Osteocyte (in vitro differentiated cells): ENCODE measurements at regions not wholly inside any gene's neighbourhood (a gene's known extent, or its start where the extent isn't known, plus 50 kb on each side); places are given as distances from the start of the nearest gene placed in this dataset.

Experiments
- DNase-seq: peaks from one replicate; pipeline ENCODE4 v3.0.0; 2021; ENCODE audit warnings: mixed read lengths; ENCODE audit not compliant: unreplicated experiment; ENCODE audit errors: extremely low spot score
- H3K27ac Mint-ChIP-seq: one replicate; pipeline ENCODE4 v1.8.0; 2021; ENCODE audit warnings: mild to moderate bottlenecking, mixed read lengths; ENCODE audit not compliant: unreplicated experiment
- H3K27me3 Mint-ChIP-seq: one replicate; pipeline ENCODE4 v1.8.0; 2021; ENCODE audit warnings: mixed read lengths; ENCODE audit not compliant: unreplicated experiment
- H3K36me3 Mint-ChIP-seq: one replicate; pipeline ENCODE4 v1.8.0; 2021; ENCODE audit warnings: mixed read lengths; ENCODE audit not compliant: unreplicated experiment
- H3K4me1 Mint-ChIP-seq: one replicate; pipeline ENCODE4 v1.8.0; 2021; ENCODE audit warnings: mixed read lengths; ENCODE audit not compliant: unreplicated experiment
- H3K4me3 Mint-ChIP-seq: one replicate; pipeline ENCODE4 v1.8.0; 2021; ENCODE audit warnings: mild to moderate bottlenecking, moderate library complexity, mixed read lengths; ENCODE audit not compliant: unreplicated experiment
- H3K9me3 Mint-ChIP-seq: one replicate; pipeline ENCODE4 v1.8.0; 2021; ENCODE audit warnings: mixed read lengths; ENCODE audit not compliant: unreplicated experiment
- CTCF ChIP-seq: fragments of 200-600 bp; sonication (generic); IDR thresholded peaks from 2 replicates; pipeline ENCODE4 v1.5.0; 2021; ENCODE audit warnings: antibody characterized with exemption, mild to moderate bottlenecking, moderate library complexity

- Mint-ChIP-seq H3K27ac (no peak overlapping the region), H3K27me3 (peaks cover 20% of the 10 kb centered on the region), H3K4me1 (no peaks in the 10 kb centered on the region), H3K36me3 (no peaks in the 10 kb centered on the region), H3K4me3 (no peak overlapping the region), H3K9me3 (no peaks in the 10 kb centered on the region)
- DNase-seq = no peak
- no peak for TF ChIP-seq CTCF
Observed at GRCh38 chr13:23987331-23987894, 90.1 kb upstream of the C1QTNF9B start.

GRCh38 chr13:23988546-23989122 lies 91.3 kb upstream of the C1QTNF9B start:
- no peak overlapping the region for H3K4me3 Mint-ChIP-seq
- H3K4me1 Mint-ChIP-seq = peaks cover under 1% of the 10 kb centered on the region
- H3K36me3 Mint-ChIP-seq = no peaks in the 10 kb centered on the region
- no peaks in the 10 kb centered on the region for H3K9me3 Mint-ChIP-seq
- peaks cover 20% of the 10 kb centered on the region for H3K27me3 Mint-ChIP-seq
- no peak for DNase-seq
- no peak for TF ChIP-seq CTCF
- H3K27ac Mint-ChIP-seq = no peak overlapping the region

- H3K4me3 Mint-ChIP-seq = no peak overlapping the region
- peaks cover 18% of the 10 kb centered on the region for H3K27me3 Mint-ChIP-seq
- H3K27ac Mint-ChIP-seq = no peak overlapping the region
- H3K9me3 Mint-ChIP-seq = no peaks in the 10 kb centered on the region
- H3K36me3 Mint-ChIP-seq = no peaks in the 10 kb centered on the region
- TF ChIP-seq CTCF = no peak
- H3K4me1 Mint-ChIP-seq = peaks cover 2% of the 10 kb centered on the region
- DNase-seq = no peak
Observed at GRCh38 chr13:23990455-23990854, 93.2 kb upstream of the C1QTNF9B start.

- no peaks in the 10 kb centered on the region for H3K9me3 Mint-ChIP-seq
- DNase-seq = no peak
Observed at GRCh38 chr13:23991119-23991518, 93.8 kb upstream of the C1QTNF9B start.

More at GRCh38 chr13:23991119-23991518, 93.8 kb upstream of the C1QTNF9B start:
- Mint-ChIP-seq H3K4me3 (no peak overlapping the region), H3K36me3 (no peaks in the 10 kb centered on the region), H3K27ac (no peak overlapping the region), H3K4me1 (peaks cover 2% of the 10 kb centered on the region), H3K27me3 (peaks cover 14% of the 10 kb centered on the region)
- no peak for TF ChIP-seq CTCF
